ENCODE measurements at regions not wholly inside any gene's neighbourhood (a gene's known extent, or its start where the extent isn't known, plus 50 kb on each side); places are given as distances from the start of the nearest gene placed in this dataset.

DNA sequence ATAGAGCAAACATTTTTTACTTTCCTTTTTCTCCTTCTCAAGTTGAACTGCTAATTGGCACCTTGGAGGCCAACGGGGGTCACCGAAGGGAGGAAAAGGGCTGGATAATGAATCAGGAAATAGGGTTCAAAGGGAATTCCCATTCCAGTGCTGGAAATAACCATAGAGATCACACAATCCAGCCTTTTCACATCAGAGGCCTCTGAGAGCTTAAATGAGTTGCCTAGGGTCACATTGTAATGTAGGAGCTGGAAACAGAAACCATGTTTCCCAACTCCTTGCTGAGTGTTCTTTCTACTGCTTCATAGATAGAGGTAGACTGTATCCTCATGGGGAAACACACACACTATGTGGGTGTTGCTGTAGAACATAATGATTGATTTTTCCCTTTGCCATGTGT is 60.6 kb upstream of the DDHD1 start:
- DNase-seq (ENCODE audit: low read depth), result no peak

DNA sequence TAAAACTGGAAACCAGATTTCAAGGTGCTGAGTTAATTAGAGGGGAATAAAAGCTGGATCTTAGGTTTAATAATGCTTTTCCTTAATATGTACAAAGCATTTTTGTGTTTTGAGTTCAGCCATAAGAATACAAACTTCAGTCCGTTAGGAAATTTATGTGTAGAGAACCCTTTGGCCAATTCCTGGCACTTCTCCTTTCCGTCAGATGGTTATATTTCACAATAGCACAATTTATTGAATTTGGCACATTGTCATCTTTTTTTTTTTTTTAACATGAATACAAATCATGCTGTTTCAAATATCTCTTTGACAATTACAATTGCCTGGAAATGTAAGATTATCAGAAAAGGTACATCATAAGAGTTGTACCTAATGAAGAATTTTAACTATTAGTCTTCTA is 56.2 kb upstream of the DDHD1 start:
- no peak for DNase-seq (ENCODE audit: low read depth)

Data from GM04503 (cell line).